Heart right ventricle (tissue), 16 donors: ENCODE measurements at regions not wholly inside any gene's neighbourhood (a gene's known extent, or its start where the extent isn't known, plus 50 kb on each side); places are given as distances from the start of the nearest gene placed in this dataset.

ENCODE experiments used
- ATAC-seq, 8 donors: fragments of 200-7000 bp; cut with Tn5 transposase; one replicate each; pipeline ENCODE4 v1.9.1; 2020; ENCODE audit warnings: mild to moderate bottlenecking in 8 of 8, moderate library complexity in 8 of 8, moderate number of reproducible peaks in 1 of 8
- DNase-seq, 2 donors: peaks; one replicate each; pipeline ENCODE4 v3.0.0-alpha.2; 2020
- H3K27ac ChIP-seq, 10 donors: fragments of 200-600 bp; sonication (generic) in 2 of 10; one replicate each; pipeline versions ENCODE4 v1.5.0 to v1.8.0; 2020 to 2022; ENCODE audit warnings: mild to moderate bottlenecking in 3 of 10
- H3K27me3 ChIP-seq, 7 donors: fragments of 200-600 bp; one replicate each; pipeline ENCODE4 v1.8.0; 2021 to 2022; ENCODE audit warnings: mild to moderate bottlenecking in 2 of 7
- H3K36me3 ChIP-seq, 9 donors: fragments of 200-600 bp; sonication (generic) in 1 of 9; one replicate each; pipeline versions ENCODE4 v1.5.0 to v1.8.0; 2020 to 2022; ENCODE audit warnings: mild to moderate bottlenecking in 2 of 9
- H3K4me1 ChIP-seq, 9 donors: fragments of 200-600 bp; sonication (generic) in 1 of 9; one replicate each; pipeline versions ENCODE4 v1.5.0 to v1.8.0; 2020 to 2022; ENCODE audit warnings: mild to moderate bottlenecking in 4 of 9
- H3K4me3 ChIP-seq, 10 donors: fragments of 200-600 bp; sonication (generic) in 2 of 10; one replicate each; pipeline versions ENCODE4 v1.5.0 to v1.8.0; 2020 to 2022; ENCODE audit warnings: mild to moderate bottlenecking in 7 of 10, moderate library complexity in 2 of 10
- H3K9me3 ChIP-seq, 11 donors: fragments of 200-600 bp in 10 of 11; sonication (generic) in 2 of 11; one replicate each; pipeline versions ENCODE4 v1.5.0 to v1.8.0; 2013 to 2022; ENCODE audit warnings: mild to moderate bottlenecking in 2 of 11, control low read depth in 1 of 11, moderate library complexity in 1 of 11
- WGBS, 2 donors: extraction: QIAGEN DNeasy Blood & Tissue Kit; methylation state at CpG; one replicate each; pipeline ENCODE4 v1.1.7; 2013; ENCODE audit warnings: inconsistent platforms in 1 of 2; 5-methylcytosine and 5-hydroxymethylcytosine counted together
- intact Hi-C, 10 donors: fragments of 100-400 bp; cut with DNase I; formaldehyde crosslinking; loops; one replicate each; pipeline versions ENCODE4 v1.11.1 to v1.14.2; 2022
- TF ChIP-seq, protein P1 (sequence below), 9 donors: fragments of 200-600 bp; sonication (generic) in 2 of 9; IDR thresholded peaks; one replicate each; pipeline versions ENCODE4 v1.5.0 to v1.8.0; 2021 to 2022; ENCODE audit warnings: antibody characterized with exemption in 9 of 9, mild to moderate bottlenecking in 5 of 9, moderate library complexity in 1 of 9
- donor health status: Arrhythmogenic right ventricular cardiomyopathy.
- donor health status: ischemic (EF 13 %, LVEDD 7.1; RV severe dilation, severe dysfunction).
- donor health status: healthy with polysubstance abuse.
- donor health status: DM: no; HTN: yes; CAD: no.
- donor health status: DM: no; HTN: no; CAD: no.
- donor health status: ischemic (EF 25% LVEDD 6.9; RV normal size, moderate dysfunction).
- donor health status: ischemic (EF 25% LVEDD 5.7; RV mildly dilated, moderate dysfunction).
- donor health status: healthy.
- donor health status: DM: yes; HTN: yes; CAD: no.
- donor health status: Ischemic cardiomyopathy.
- donor health status: ischemic (EF 35%, LVEDD 5.7; RV mildly dilated, moderate dysfunction).
- donor health status: nonischemic (EF 11% LVEDD 7.7; RV severe dilation, severe dysfunction).
- donor health status: DM: yes; HTN: yes; CAD: no.
- donor health status: PGD.
- donor health status: ischemic (EF 29% LVEDD 5.4; RV normal size, mild dysfunction).
- donor health status: nonischemic (EF 23%, LVEDD 6.1; RV moderate dilation, normal function).

DNA sequence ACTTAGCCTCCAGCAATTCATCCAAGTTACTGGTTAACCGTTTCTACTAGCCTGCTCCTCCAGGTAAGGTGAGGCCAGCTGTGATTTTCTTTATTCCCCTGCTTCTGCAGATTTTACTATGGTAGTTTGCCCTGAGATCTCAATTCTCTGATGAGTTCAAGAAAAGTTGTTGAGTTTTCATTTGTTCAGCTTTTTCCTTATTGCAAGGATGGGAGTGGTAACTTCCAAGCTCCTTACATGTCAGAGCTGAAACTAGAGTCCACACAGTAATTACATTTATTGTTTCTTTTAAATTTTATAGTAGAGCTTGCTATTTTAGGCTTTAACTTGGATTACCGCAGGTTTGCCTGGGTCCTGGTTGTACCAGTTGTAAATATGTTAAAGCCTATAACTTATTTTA lies 76.9 kb upstream of the ZRANB2 start:
- Histone ChIP-seq H3K4me1 (no peaks in the 10 kb centered on the region), H3K9me3 (peaks cover 0 to 11% (median 0%) of the 10 kb centered on the region in 11 donors), H3K27me3 (no peaks in the 10 kb centered on the region), H3K36me3 (no peaks in the 10 kb centered on the region), H3K27ac (no peak overlapping the region), H3K4me3 (no peak overlapping the region)
- DNase-seq (no peak), ATAC-seq (no peak)
- 83 to 88% methylated on average over 2 of the region's 2 CpGs for WGBS, 2 donors
- intact Hi-C loops = no loop called here
- TF ChIP-seq, protein P1, sequence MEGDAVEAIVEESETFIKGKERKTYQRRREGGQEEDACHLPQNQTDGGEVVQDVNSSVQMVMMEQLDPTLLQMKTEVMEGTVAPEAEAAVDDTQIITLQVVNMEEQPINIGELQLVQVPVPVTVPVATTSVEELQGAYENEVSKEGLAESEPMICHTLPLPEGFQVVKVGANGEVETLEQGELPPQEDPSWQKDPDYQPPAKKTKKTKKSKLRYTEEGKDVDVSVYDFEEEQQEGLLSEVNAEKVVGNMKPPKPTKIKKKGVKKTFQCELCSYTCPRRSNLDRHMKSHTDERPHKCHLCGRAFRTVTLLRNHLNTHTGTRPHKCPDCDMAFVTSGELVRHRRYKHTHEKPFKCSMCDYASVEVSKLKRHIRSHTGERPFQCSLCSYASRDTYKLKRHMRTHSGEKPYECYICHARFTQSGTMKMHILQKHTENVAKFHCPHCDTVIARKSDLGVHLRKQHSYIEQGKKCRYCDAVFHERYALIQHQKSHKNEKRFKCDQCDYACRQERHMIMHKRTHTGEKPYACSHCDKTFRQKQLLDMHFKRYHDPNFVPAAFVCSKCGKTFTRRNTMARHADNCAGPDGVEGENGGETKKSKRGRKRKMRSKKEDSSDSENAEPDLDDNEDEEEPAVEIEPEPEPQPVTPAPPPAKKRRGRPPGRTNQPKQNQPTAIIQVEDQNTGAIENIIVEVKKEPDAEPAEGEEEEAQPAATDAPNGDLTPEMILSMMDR (IDR thresholded peaks at IDR 0.05) = no peak

DNA sequence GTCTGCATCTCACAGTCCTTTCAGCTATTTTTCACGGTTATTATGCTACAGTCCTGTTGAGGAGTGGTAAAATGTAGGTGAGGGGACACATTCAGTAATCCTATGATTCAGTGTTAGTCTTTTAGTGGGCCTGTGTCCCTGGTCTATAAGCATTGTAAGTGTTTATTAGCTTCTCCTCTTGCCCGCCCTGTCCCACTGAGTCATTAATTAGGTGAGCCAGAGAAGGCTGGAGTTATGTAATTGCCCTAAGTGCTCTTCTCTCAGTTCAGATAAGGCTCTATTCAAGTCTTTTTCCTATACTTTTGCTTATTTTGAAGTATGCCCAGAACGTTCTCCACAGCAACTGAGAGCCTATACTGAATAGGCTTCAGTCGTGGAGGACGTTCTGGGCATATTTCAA lies 76.3 kb upstream of the ZRANB2 start:
- DNase-seq (no peak), ATAC-seq (no peak)
- peaks cover 0 to 16% (median 0%) of the 10 kb centered on the region in 11 donors for H3K9me3 ChIP-seq
- no peaks in the 10 kb centered on the region for H3K36me3 ChIP-seq
- H3K4me3 ChIP-seq = no peak overlapping the region
- H3K27me3 ChIP-seq = no peaks in the 10 kb centered on the region
- H3K27ac ChIP-seq = no peak overlapping the region
- no peaks in the 10 kb centered on the region for H3K4me1 ChIP-seq
- 71 to 72% methylated on average over 5 of the region's 5 CpGs for WGBS, 2 donors
- intact Hi-C loops = no loop called here
- TF ChIP-seq, protein P1 (IDR thresholded peaks at IDR 0.05) = no peak

DNA sequence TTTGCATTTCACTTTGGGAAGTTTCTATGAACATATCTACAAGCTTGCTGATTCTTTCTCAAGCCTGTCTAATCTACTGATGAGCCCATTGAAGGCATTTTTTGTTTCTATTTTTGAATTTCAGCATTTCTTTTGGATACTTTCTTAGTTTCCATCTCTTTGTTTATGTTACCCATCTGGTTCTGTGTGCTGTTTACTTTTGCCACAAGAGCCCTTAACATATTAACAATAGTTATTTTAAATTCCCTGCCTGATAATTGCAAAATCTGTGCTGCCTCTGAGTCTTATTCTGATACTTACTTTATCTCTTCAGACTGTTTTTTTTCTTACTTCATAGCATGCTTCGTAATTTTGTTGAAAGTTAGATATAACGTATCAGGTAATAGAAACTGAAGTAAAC lies 75.8 kb upstream of the ZRANB2 start:
- Histone ChIP-seq H3K9me3 (peaks cover 0 to 22% (median 0%) of the 10 kb centered on the region in 11 donors), H3K36me3 (no peaks in the 10 kb centered on the region), H3K4me3 (no peak overlapping the region), H3K4me1 (no peaks in the 10 kb centered on the region), H3K27ac (no peak overlapping the region), H3K27me3 (no peaks in the 10 kb centered on the region)
- intact Hi-C loops = no loop called here
- TF ChIP-seq, protein P1 (IDR thresholded peaks at IDR 0.05) = no peak
- no peak for ATAC-seq
- 68 to 82% methylated on average over 2 of the region's 2 CpGs for WGBS, 2 donors
- no peak for DNase-seq

DNA sequence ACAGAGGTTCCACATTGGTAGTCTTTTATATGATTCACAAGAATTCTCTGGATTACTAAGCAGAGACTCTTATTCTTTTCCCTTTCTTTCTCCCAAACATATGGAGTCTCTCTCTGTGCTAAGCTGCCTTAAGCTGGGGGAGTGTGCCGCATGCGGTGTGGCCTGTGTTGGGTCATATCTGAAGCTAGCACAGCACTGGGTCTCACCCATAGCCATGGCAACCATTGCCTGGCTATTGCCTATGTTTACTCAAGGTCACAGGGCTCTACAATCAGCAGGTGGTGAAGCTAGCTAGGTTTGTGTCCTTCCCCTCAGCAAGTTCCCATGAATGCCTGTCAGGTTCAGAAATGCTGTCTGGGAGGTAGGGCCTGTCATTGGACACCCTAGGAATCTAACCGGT lies 73.6 kb upstream of the ZRANB2 start:
- WGBS, 2 donors = 88 to 91% methylated on average over 3 of the region's 3 CpGs
- ATAC-seq (no peak), DNase-seq (no peak)
- no peak overlapping the region for H3K27ac ChIP-seq
- H3K36me3 ChIP-seq = no peaks in the 10 kb centered on the region
- H3K27me3 ChIP-seq = no peaks in the 10 kb centered on the region
- H3K4me1 ChIP-seq = no peaks in the 10 kb centered on the region
- intact Hi-C loops = no loop called here
- TF ChIP-seq, protein P1 (IDR thresholded peaks at IDR 0.05) = no peak
- peaks cover 0 to 33% (median 0%) of the 10 kb centered on the region in 11 donors for H3K9me3 ChIP-seq
- H3K4me3 ChIP-seq = no peak overlapping the region
